ENCODE measurements at regions not wholly inside any gene's neighbourhood (a gene's known extent, or its start where the extent isn't known, plus 50 kb on each side); places are given as distances from the start of the nearest gene placed in this dataset.

GRCh38 chr15:93694033-93694432, 537.3 kb upstream of the MCTP2 start:
- TF ChIP-seq ZFP30 (CRISPR knock-in tag; IDR thresholded peaks at IDR 0.05) (no peak), ZNF8 (CRISPR knock-in tag; IDR thresholded peaks at IDR 0.05) (no peak), SNAI2 (CRISPR knock-in tag; IDR thresholded peaks at IDR 0.05) (no peak), ISL1 (CRISPR knock-in tag; IDR thresholded peaks at IDR 0.05) (no peak), ZC3H10 (CRISPR knock-in tag; IDR thresholded peaks at IDR 0.05) (no peak), ZNF565 (CRISPR knock-in tag; conservative IDR thresholded peaks at IDR 0.05; ENCODE audit: low read depth) (no peak), TOX (CRISPR knock-in tag; IDR thresholded peaks at IDR 0.05; ENCODE audit: borderline replicate concordance) (no peak), POU6F1 (CRISPR knock-in tag; IDR thresholded peaks at IDR 0.05; ENCODE audit: borderline replicate concordance, low read depth) (no peak), RARB (CRISPR knock-in tag; IDR thresholded peaks at IDR 0.05) (no peak), CREB5 (CRISPR knock-in tag; IDR thresholded peaks at IDR 0.05; ENCODE audit: low read depth) (no peak), OSR1 (CRISPR knock-in tag; IDR thresholded peaks at IDR 0.05) (no peak)
- no peak for ATAC-seq

- ATAC-seq: no peak
These were observed 547.7 kb upstream of the MCTP2 start for GRCh38 chr15:93683651-93684050.

GRCh38 chr15:93671387-93671943, 559.9 kb upstream of the MCTP2 start:
- TF ChIP-seq CSRNP3 (CRISPR knock-in tag; IDR thresholded peaks at IDR 0.05) (no peak), CREB5 (CRISPR knock-in tag; IDR thresholded peaks at IDR 0.05; ENCODE audit: low read depth) (no peak), ZNF70 (CRISPR knock-in tag; IDR thresholded peaks at IDR 0.05) (no peak), TSHZ2 (CRISPR knock-in tag; IDR thresholded peaks at IDR 0.05) (no peak), TCF4 (CRISPR knock-in tag; IDR thresholded peaks at IDR 0.05; ENCODE audit: borderline replicate concordance) (no peak), ZNF565 (CRISPR knock-in tag; conservative IDR thresholded peaks at IDR 0.05; ENCODE audit: low read depth) (no peak), ISL1 (CRISPR knock-in tag; IDR thresholded peaks at IDR 0.05) (no peak), PPARA (CRISPR knock-in tag; IDR thresholded peaks at IDR 0.05; ENCODE audit: borderline replicate concordance) (no peak), TOX (CRISPR knock-in tag; IDR thresholded peaks at IDR 0.05; ENCODE audit: borderline replicate concordance) (no peak)
- ATAC-seq: no peak

More at GRCh38 chr15:93683651-93684050, 547.7 kb upstream of the MCTP2 start:
- TF ChIP-seq ZNF8 (CRISPR knock-in tag; IDR thresholded peaks at IDR 0.05) (no peak), OSR1 (CRISPR knock-in tag; IDR thresholded peaks at IDR 0.05) (no peak), TSHZ2 (CRISPR knock-in tag; IDR thresholded peaks at IDR 0.05) (no peak)
